Caco-2 (cell line): ENCODE measurements at regions not wholly inside any gene's neighbourhood (a gene's known extent, or its start where the extent isn't known, plus 50 kb on each side); places are given as distances from the start of the nearest gene placed in this dataset.

Experiments
- BruUV-seq: library from RNA; stranded (reverse); fragments of 400-500 nt; replicated peaks from 2 replicates; lab custom pipeline; 2021; lab: Mats Ljungman, UMichigan
- CTCF ChIA-PET: fragments of 300-600 bp; sonication (Branson Sonifier 250); formaldehyde crosslinking; loops from one replicate; lab custom pipeline; 2022; ENCODE audit warnings: antibody characterized with exemption; lab: Charles Lee
- POLR2A ChIA-PET: fragments of 300-600 bp; sonication (Branson Sonifier 250); formaldehyde crosslinking; loops from one replicate; lab custom pipeline; 2022; ENCODE audit warnings: antibody characterized with exemption; lab: Charles Lee
- DNase-seq, 2 experiments: peaks; one replicate each; pipeline versions ENCODE4 v3.0.0 to v3.0.0-alpha.2; 2020 to 2022
- H3K27me3 ChIP-seq: replicated peaks from 2 replicates; pipeline ENCODE4 v1.6.0; 2011; ENCODE audit warnings: low read length; ENCODE audit not compliant: control insufficient read depth, insufficient read depth
- H3K36me3 ChIP-seq: 2 replicates; pipeline ENCODE4 v1.5.1; 2011; ENCODE audit warnings: low read length; ENCODE audit not compliant: control insufficient read depth, insufficient read depth
- H3K4me1 ChIP-seq: fragments of 250-450 bp; sonication (Bioruptor Pico); 2 replicates; pipeline ENCODE4 v1.5.1; 2020; ENCODE audit warnings: mild to moderate bottlenecking
- H3K4me3 ChIP-seq: 2 replicates; pipeline ENCODE4 v1.5.1; 2011; ENCODE audit warnings: low read depth, mild to moderate bottlenecking, control low read depth, low read length
- H3K9me3 ChIP-seq: fragments of 250-450 bp; sonication (Bioruptor Pico); 2 replicates; pipeline ENCODE4 v1.5.1; 2020; ENCODE audit warnings: mild to moderate bottlenecking, moderate library complexity
- H3K27ac Mint-ChIP-seq: one replicate; pipeline ENCODE4 v1.8.0; 2022; ENCODE audit warnings: mixed read lengths; ENCODE audit not compliant: unreplicated experiment
- H3K27me3 Mint-ChIP-seq: one replicate; pipeline ENCODE4 v1.8.0; 2022; ENCODE audit warnings: mixed read lengths; ENCODE audit not compliant: insufficient read depth, unreplicated experiment
- H3K36me3 Mint-ChIP-seq: one replicate; pipeline ENCODE4 v1.8.0; 2022; ENCODE audit warnings: mild to moderate bottlenecking, mixed read lengths; ENCODE audit not compliant: insufficient read depth, unreplicated experiment
- H3K4me1 Mint-ChIP-seq: one replicate; pipeline ENCODE4 v1.8.0; 2022; ENCODE audit warnings: low read depth, mixed read lengths; ENCODE audit not compliant: unreplicated experiment
- H3K4me3 Mint-ChIP-seq: one replicate; pipeline ENCODE4 v1.8.0; 2022; ENCODE audit warnings: mild to moderate bottlenecking, moderate library complexity, mixed read lengths; ENCODE audit not compliant: unreplicated experiment
- H3K9me3 Mint-ChIP-seq: one replicate; pipeline ENCODE4 v1.8.0; 2022; ENCODE audit warnings: mixed read lengths; ENCODE audit not compliant: unreplicated experiment
- intact Hi-C: fragments of 100-400 bp; cut with micrococcal nuclease; formaldehyde crosslinking; loops from one replicate; pipeline ENCODE4 v1.10.0; 2022; ENCODE audit not compliant: unreplicated experiment
- TF ChIP-seq, protein P1 (sequence below), 2 experiments: fragments of 200-600 bp in 1 of 2; IDR thresholded peaks; 1 replicate in 1 of 2; 2 replicates in 1 of 2; pipeline versions ENCODE4 v1.5.1 to v1.8.0; 2011 to 2022; ENCODE audit warnings: antibody characterized with exemption in 1 of 2, control low read depth in 1 of 2, inconsistent platforms in 1 of 2, low read depth in 1 of 2, low read length in 1 of 2, mild to moderate bottlenecking in 1 of 2, moderate library complexity in 1 of 2; ENCODE audit not compliant: insufficient read depth in 1 of 2, severe bottlenecking in 1 of 2, unreplicated experiment in 1 of 2

DNA sequence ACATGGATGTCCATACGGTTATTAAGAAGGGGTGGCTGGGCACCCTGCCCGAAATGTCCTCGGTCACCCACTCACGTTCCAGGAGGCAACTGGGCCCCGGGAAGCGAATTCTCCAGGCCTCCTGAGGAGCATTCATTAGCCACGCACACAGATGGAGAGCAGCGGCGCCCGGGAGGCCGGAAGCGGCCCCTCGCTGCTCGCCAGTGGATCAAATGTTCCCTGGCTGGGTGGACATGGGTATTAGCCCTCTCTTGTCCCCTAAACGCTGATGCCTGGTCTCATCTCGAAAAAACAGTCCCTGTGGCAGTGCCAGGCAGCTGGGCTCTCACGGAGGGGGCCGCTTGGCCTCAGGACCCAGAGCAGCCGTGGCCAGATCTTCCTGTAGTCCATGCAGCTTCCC lies 59.0 kb upstream of the DLK1 start:
- Mint-ChIP-seq H3K4me3 (no peak overlapping the region), H3K9me3 (no peaks in the 10 kb centered on the region), H3K4me1 (no peaks in the 10 kb centered on the region), H3K27me3 (peaks cover 5% of the 10 kb centered on the region), H3K36me3 (no peaks in the 10 kb centered on the region), H3K27ac (no peak overlapping the region)
- H3K36me3 ChIP-seq = no peaks in the 10 kb centered on the region
- TF ChIP-seq, protein P1, sequence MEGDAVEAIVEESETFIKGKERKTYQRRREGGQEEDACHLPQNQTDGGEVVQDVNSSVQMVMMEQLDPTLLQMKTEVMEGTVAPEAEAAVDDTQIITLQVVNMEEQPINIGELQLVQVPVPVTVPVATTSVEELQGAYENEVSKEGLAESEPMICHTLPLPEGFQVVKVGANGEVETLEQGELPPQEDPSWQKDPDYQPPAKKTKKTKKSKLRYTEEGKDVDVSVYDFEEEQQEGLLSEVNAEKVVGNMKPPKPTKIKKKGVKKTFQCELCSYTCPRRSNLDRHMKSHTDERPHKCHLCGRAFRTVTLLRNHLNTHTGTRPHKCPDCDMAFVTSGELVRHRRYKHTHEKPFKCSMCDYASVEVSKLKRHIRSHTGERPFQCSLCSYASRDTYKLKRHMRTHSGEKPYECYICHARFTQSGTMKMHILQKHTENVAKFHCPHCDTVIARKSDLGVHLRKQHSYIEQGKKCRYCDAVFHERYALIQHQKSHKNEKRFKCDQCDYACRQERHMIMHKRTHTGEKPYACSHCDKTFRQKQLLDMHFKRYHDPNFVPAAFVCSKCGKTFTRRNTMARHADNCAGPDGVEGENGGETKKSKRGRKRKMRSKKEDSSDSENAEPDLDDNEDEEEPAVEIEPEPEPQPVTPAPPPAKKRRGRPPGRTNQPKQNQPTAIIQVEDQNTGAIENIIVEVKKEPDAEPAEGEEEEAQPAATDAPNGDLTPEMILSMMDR (IDR thresholded peaks at IDR 0.05; ENCODE audit: insufficient read depth in 1 of 2, low read depth in 1 of 2, low read length in 1 of 2, severe bottlenecking in 1 of 2, unreplicated experiment in 1 of 2) = no peak
- POLR2A ChIA-PET = no interaction called here
- no peaks in the 10 kb centered on the region for H3K9me3 ChIP-seq
- CTCF ChIA-PET = no interaction called here
- no TSS peak for BruUV-seq
- H3K27me3 ChIP-seq = no peaks in the 10 kb centered on the region
- no peak overlapping the region for H3K4me3 ChIP-seq
- H3K4me1 ChIP-seq = 0 out of 2 replicates have a peak, but pooled peaks cover 1% of the 10 kb centered on the region
- intact Hi-C loops = no loop called here
- DNase-seq = no peak

DNA sequence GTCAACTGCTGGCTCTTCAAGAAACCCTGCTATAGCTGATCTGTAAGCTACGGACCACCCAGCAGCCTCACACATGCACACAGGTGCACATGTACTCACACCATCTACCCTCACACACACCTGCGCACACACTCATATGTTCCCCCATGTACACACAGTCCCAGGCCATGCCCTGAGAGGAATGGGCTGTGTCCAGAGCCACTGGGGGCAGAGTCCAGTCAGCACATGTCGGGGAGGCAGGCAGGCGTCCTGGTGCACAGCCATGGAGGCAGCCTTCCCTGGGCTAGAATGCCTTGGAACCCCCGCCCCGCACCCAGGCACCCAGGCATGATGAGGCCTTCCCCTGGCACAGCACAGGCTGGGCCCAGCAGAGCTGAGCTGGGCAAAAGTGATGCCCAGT lies 58.3 kb upstream of the DLK1 start:
- H3K9me3 Mint-ChIP-seq = no peaks in the 10 kb centered on the region
- no peaks in the 10 kb centered on the region for H3K36me3 Mint-ChIP-seq
- no peaks in the 10 kb centered on the region for H3K27me3 ChIP-seq
- H3K27ac Mint-ChIP-seq = no peak overlapping the region
- peaks cover 4% of the 10 kb centered on the region for H3K4me1 Mint-ChIP-seq
- H3K27me3 Mint-ChIP-seq = peaks cover 5% of the 10 kb centered on the region
- no peak overlapping the region for H3K4me3 ChIP-seq
- TF ChIP-seq, protein P1 (IDR thresholded peaks at IDR 0.05; ENCODE audit: insufficient read depth in 1 of 2, low read depth in 1 of 2, low read length in 1 of 2, severe bottlenecking in 1 of 2, unreplicated experiment in 1 of 2) = no peak
- no peaks in the 10 kb centered on the region for H3K9me3 ChIP-seq
- 0 out of 2 replicates have a peak, but pooled peaks cover 5% of the 10 kb centered on the region for H3K4me1 ChIP-seq
- intact Hi-C loops = no loop called here
- POLR2A ChIA-PET = no interaction called here
- CTCF ChIA-PET = no interaction called here
- no peak for DNase-seq
- H3K36me3 ChIP-seq = no peaks in the 10 kb centered on the region
- no peak overlapping the region for H3K4me3 Mint-ChIP-seq
- BruUV-seq = no TSS peak

DNA sequence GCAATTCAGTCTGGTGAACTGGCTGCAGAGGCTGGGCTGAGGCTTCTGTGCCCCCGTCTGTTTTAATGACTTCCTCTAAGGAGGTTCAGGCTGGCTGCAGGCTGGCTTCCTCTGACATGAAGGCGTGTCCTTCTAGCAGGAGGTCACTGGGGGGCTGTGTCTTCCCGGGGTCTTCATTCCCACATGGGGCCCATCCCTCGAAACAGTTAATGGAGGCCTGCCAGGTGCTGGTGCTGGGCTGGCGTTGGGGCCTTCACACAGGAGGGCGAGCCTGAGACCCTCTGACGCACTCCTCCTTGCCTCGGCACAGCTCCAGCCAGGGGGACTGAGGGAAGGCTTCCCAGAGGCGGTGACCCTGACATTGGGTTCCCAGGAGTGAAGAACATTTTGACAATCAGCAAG lies 57.7 kb upstream of the DLK1 start:
- Mint-ChIP-seq H3K36me3 (no peaks in the 10 kb centered on the region), H3K27me3 (peaks cover 5% of the 10 kb centered on the region), H3K4me3 (no peak overlapping the region), H3K4me1 (peaks cover 9% of the 10 kb centered on the region), H3K9me3 (no peaks in the 10 kb centered on the region), H3K27ac (no peak overlapping the region)
- Histone ChIP-seq H3K4me1 (0 out of 2 replicates have a peak, but pooled peaks cover 5% of the 10 kb centered on the region), H3K4me3 (no peak overlapping the region), H3K36me3 (no peaks in the 10 kb centered on the region), H3K27me3 (no peaks in the 10 kb centered on the region), H3K9me3 (no peaks in the 10 kb centered on the region)
- no TSS peak for BruUV-seq
- ChIA-PET POLR2A (no interaction called here), CTCF (no interaction called here)
- intact Hi-C loops = no loop called here
- TF ChIP-seq, protein P1 (IDR thresholded peaks at IDR 0.05; ENCODE audit: insufficient read depth in 1 of 2, low read depth in 1 of 2, low read length in 1 of 2, severe bottlenecking in 1 of 2, unreplicated experiment in 1 of 2) = no peak
- DNase-seq = no peak
